ENCODE measurements at regions not wholly inside any gene's neighbourhood (a gene's known extent, or its start where the extent isn't known, plus 50 kb on each side); places are given as distances from the start of the nearest gene placed in this dataset.
"Not testable (repeated sequence)": the region's sequence is repeated elsewhere in the genome, so short reads cannot be mapped to it uniquely, and the experiment has no call there.

DNA sequence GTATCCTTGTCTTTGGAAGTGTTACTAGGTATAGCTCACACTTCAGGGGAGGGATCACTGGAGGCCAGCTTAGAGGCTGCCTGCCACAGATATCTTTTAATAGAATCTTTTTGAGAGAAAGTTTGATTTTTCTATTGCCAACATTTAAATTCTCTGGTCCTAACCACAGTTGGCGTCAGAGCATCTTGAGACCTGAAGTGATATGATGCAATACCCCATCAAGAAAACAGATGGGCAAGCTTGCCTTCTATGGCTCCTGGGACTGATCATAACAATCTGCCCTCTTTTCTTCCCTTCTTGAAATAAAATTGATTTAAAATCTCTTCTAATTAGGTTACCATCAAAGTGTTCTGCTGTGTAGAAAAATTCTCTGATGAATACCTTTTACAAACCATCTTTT, 105.5 kb upstream of the ACKR3 start:
- DNase-seq (ENCODE audit: low spot score in 2 of 2) (no peak), ATAC-seq (no peak)
- Mint-ChIP-seq H3K36me3 (no peaks in the 10 kb centered on the region), H3K9me3 (peaks cover 10% of the 10 kb centered on the region), H3K4me3 (no peak overlapping the region), H3K27ac (no peak overlapping the region), H3K4me1 (no peaks in the 10 kb centered on the region)

DNA sequence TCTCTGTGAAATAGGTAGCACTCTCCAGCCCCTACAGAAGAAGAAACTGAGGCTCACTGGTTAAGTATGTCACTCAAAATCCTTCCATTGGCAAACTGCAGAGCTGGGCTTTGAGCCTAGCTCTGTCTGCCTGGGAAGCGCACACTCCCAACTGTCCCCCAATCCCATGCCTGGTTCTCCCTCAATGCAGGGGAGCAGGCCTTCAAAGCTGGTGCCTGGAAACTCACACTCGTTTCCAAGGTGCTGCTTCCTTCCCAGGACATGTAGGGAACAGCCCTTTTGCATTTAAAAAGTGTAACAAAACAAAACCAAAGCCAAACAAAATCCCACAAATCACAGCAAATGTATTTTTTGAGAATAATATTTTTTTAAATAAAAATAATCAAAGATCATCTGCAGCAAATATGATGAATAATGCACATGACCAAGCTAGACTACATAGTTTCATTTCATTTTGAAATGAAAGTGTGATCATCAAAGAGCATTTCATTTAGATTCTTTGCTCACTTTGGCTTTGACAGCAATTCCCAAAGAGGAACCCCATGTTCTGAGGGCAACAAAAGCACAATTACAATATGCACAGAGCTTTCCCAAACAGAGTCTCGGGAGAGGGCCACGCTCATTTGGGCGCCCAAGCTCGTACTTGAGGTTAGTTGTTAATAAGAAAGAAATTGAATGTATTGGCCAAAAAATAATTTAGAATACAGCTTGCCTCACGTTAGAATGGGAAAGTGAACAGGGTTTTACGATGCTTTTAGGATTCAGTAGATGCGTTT, 96.7 kb upstream of the ACKR3 start:
- no peaks in the 10 kb centered on the region for H3K4me1 Mint-ChIP-seq
- H3K9me3 Mint-ChIP-seq: peaks cover 3% of the 10 kb centered on the region
- ATAC-seq (no peak), DNase-seq (ENCODE audit: low spot score in 2 of 2) (no peak)
- no peak overlapping the region for H3K4me3 Mint-ChIP-seq
- no peaks in the 10 kb centered on the region for H3K36me3 Mint-ChIP-seq
- H3K27ac Mint-ChIP-seq: no peak overlapping the region

DNA sequence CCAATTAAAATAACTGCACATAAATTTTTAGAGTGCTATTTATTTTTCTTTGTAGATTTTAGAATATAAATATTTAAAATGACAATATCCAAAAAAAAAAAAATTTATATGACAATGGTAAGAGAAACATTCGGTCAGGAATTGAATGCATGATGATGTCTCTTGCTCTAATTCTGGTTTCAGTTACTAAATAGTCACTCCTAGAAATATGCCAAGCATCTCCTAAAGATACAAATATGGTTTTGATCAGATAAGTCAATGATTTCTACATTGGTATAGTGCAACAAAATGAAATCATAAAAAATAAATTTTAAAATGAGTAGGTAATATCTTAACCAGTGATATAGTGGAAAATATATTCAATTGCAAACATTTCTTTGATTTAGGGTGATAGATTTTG, 95.9 kb upstream of the ACKR3 start:
- DNase-seq (ENCODE audit: low spot score in 2 of 2) (no peak), ATAC-seq (no peak)
- H3K36me3 Mint-ChIP-seq: no peaks in the 10 kb centered on the region
- H3K4me3 Mint-ChIP-seq: no peak overlapping the region
- no peak overlapping the region for H3K27ac Mint-ChIP-seq
- H3K4me1 Mint-ChIP-seq: no peaks in the 10 kb centered on the region
- peaks cover 3% of the 10 kb centered on the region for H3K9me3 Mint-ChIP-seq

DNA sequence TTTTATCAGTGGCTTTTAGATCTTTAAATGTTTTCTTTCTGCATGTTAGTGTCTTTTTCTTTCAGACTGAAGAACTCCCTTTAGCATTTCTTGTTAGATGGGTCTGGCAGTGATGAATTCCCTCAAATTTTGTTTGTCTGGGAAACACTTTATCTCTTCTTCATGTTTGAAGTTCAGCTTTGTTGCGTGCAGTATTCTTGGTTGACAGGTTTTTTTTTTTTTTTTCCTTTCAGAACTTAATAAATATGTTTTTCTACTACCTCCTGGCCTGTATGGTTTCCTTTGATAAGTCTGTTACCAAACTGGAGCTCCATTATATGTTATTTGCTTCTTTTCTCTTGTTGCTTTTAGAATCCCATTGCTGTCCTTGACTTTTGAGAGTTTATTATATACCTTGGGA, 89.8 kb upstream of the ACKR3 start:
- no peaks in the 10 kb centered on the region for H3K4me1 Mint-ChIP-seq
- ATAC-seq: no peak
- H3K9me3 Mint-ChIP-seq: peaks cover 20% of the 10 kb centered on the region
- H3K27ac Mint-ChIP-seq: no peak overlapping the region
- no peak for DNase-seq (ENCODE audit: low spot score in 2 of 2)
- H3K4me3 Mint-ChIP-seq: no peak overlapping the region
- H3K36me3 Mint-ChIP-seq: no peaks in the 10 kb centered on the region

DNA sequence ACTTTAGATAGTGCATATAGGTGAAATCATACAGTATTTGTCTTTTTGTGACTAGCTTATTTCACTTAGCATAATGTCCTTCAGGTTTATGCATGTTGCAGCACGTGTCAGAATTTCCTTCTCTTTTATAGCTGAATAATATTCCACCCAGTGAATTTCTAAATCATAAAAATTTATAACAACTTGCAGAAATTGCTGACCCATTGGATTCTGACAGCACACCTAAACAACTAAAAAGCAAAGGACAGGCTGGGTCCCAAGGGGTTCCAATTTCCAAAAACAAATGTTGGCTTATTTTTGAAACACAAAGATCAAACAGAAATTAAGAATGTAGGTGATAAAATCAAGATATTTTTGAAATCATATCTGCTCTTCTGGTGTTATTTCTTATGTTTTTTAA, 86.5 kb upstream of the ACKR3 start:
- Mint-ChIP-seq H3K27ac (no peak overlapping the region), H3K4me3 (no peak overlapping the region), H3K9me3 (peaks cover 18% of the 10 kb centered on the region), H3K4me1 (no peaks in the 10 kb centered on the region), H3K36me3 (no peaks in the 10 kb centered on the region)
- DNase-seq (ENCODE audit: low spot score in 2 of 2): no peak
- ATAC-seq: no peak

DNA sequence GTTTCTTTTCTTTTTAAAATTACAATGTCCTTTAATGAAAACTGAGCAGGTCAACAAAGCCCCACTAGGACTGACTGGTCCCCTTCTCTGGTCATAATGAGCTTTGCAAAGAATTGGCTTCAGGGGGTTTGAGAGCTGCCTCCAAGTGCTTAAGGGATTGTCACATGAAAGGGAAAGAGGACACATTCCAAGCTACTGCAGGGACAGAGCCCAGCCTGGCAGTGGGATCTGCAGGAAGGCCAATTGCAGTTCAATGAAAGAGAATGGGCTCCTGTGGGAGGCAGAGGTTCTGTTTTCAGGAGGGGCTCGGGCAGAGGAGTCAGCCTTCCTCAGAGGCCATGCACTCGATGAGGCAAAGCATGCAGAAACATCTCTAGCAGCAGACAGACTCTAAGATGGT, 84.1 kb upstream of the ACKR3 start:
- Mint-ChIP-seq H3K27ac (no peak overlapping the region), H3K36me3 (no peaks in the 10 kb centered on the region), H3K9me3 (peaks cover 7% of the 10 kb centered on the region), H3K4me1 (no peaks in the 10 kb centered on the region), H3K4me3 (no peak overlapping the region)
- no peak for ATAC-seq
- no peak for DNase-seq (ENCODE audit: low spot score in 2 of 2)

DNA sequence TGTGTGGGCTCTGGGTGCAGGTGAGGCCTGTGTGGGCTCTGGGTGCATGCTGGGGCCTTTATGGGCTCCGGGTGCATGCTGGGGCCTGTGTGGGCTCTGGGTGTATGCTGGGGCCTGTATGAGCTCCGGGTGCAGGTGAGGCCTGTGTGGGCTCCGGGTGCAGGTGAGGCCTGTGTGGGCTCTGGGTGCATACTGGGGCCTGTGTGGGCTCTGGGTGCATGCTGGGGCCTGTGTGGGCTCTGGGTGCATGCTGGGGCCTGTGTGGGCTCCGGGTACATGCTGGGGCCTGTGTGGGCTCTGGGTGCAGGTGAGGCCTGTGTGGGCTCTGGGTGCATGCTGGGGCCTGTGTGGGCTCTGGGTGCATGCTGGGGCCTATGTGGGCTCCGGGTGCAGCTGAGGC, 80.5 kb upstream of the ACKR3 start:
- ATAC-seq; H3K9me3 Mint-ChIP-seq; H3K4me3 Mint-ChIP-seq; H3K4me1 Mint-ChIP-seq; H3K27ac Mint-ChIP-seq; H3K36me3 Mint-ChIP-seq; DNase-seq (ENCODE audit: low spot score in 2 of 2): not testable (repeated sequence)

DNA sequence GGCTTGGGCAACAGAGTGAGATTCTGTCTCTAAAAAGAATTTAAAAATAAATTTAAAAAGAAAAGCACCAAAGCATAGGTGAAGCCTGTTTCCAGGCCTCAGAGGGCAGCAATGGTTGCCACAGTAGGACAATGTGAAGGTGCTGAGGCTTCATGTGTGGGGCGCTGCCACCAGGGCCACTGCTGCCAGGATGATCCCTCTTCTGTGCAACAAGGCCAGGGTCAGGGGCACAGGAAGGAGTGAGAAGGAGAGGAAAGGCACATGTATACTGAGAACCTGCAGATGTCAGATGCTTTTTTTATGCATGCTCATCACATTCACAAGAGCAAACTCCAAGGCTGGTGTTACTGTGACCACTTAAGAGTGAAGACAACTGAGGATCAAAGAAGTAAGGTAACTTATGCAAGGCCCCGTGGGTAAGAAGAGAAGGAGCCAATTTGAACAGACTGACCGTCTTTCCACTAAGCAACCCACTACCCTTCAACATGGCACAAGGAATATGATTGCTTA, 79.7 kb upstream of the ACKR3 start:
- no peaks in the 10 kb centered on the region for H3K4me1 Mint-ChIP-seq
- H3K36me3 Mint-ChIP-seq: no peaks in the 10 kb centered on the region
- no peak for DNase-seq (ENCODE audit: low spot score in 2 of 2)
- H3K27ac Mint-ChIP-seq: no peak overlapping the region
- ATAC-seq: no peak
- H3K4me3 Mint-ChIP-seq: no peak overlapping the region
- H3K9me3 Mint-ChIP-seq: no peaks in the 10 kb centered on the region

DNA sequence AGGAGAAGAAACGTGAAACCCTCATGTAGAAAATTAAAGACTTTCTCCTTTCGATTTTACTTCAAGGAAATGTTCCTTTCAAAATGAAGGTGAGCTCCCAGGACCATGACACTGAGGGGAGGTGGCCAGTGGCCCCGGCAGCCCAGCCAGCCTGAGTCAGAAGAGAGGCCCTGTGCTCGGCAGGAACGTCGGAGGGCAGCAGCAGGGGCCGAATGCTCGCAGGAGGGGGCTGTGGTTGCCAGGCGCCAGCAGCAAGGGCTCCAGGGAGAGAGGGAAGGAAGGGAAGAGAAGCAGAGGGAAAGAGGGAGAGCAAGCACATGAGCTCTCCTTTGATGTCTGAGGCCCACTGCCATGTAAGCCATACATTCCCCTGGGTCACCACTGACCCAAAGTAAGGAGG, 73.3 kb upstream of the ACKR3 start:
- Mint-ChIP-seq H3K4me1 (no peaks in the 10 kb centered on the region), H3K4me3 (no peak overlapping the region), H3K27ac (peak overlapping the region; percentile 43), H3K36me3 (no peaks in the 10 kb centered on the region), H3K9me3 (no peaks in the 10 kb centered on the region)
- DNase-seq (ENCODE audit: low spot score in 2 of 2): no peak
- ATAC-seq: no peak

DNA sequence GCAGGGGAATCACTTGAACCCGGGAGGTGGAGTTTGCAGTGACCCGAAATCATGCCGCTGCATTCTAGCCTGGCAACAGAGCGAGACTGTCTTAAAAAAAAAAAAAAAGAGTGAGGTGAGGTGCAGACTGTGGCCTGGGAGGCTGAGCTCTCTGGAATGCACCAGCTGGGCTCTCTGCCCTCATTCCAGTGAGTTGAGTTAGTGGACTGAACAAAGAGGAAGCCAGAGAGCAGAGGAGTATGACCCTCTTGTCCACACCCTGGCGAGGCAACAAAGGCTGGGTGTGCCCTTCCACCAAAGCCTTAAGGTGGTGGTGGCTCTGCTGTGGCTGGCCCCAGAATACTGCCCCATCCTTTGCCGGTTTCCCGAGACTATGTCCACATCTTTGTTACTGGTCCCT, 71.3 kb upstream of the ACKR3 start:
- no peak for ATAC-seq
- H3K36me3 Mint-ChIP-seq: no peaks in the 10 kb centered on the region
- no peak overlapping the region for H3K4me3 Mint-ChIP-seq
- H3K9me3 Mint-ChIP-seq: no peaks in the 10 kb centered on the region
- no peak overlapping the region for H3K27ac Mint-ChIP-seq
- DNase-seq (ENCODE audit: low spot score in 2 of 2): no peak
- no peaks in the 10 kb centered on the region for H3K4me1 Mint-ChIP-seq

DNA sequence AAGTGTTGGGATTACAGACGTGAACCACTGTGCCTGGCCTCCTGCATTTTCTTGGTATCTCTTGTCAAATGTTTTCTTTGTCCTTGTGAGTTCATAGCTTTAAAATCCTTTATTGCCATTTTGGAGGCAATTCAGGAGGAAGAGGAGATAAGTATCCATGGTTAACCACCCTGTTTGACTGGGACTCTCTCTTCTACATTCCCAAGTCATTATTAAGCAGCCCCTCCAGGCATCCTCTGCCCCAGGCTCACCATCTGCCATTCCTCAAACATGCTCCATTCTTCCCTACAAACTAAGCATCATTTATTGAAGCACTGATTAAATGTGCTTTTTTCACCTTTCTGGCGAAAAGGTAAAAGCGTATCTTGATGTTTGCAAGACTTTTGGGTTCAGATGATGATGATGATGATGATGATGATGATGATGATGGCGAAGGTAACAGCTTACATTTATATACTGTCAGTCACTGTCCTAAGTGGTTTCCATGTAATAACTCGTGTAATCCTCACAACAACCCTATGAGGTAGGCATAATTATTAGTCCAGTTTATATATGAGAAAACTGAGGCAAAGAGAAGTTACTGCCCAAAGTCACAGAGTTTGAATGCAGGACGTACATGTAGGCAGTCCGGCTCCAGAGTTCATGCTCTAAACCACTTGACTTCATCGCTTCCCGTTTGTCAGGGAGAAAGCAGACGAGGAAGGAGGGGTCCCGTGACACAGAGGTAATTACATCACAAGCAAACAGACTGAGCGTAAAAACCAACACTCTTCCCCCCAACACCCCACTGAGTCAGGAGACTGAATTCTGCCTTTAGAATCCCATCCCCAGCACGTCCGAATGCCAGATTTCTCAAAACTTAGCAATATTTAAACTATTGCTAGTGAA, 69.7 kb upstream of the ACKR3 start:
- no peak overlapping the region for H3K4me3 Mint-ChIP-seq
- H3K27ac Mint-ChIP-seq: no peak overlapping the region
- no peaks in the 10 kb centered on the region for H3K9me3 Mint-ChIP-seq
- DNase-seq (ENCODE audit: low spot score in 2 of 2) (no peak), ATAC-seq (no peak)
- H3K36me3 Mint-ChIP-seq: no peaks in the 10 kb centered on the region
- H3K4me1 Mint-ChIP-seq: no peaks in the 10 kb centered on the region

DNA sequence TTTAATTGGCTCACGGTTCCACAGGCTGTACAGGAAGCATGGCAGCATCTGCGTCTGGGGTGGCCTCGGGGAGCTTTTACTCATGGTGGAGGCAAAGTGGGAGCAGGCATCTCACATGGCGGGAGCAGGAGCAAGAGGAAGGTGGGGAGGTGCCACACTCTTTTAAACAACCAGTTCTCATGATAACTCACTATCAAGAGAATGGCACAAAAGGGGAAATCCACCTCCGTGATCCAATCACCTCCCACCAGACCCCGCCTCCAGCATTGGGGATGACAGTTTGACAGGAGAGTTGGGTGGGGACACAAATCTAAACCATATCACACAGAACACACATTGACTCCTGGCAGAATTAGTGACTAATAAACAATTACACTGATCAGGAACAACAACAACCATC, 68.6 kb upstream of the ACKR3 start:
- DNase-seq (ENCODE audit: low spot score in 2 of 2) (no peak), ATAC-seq (no peak)
- H3K4me1 Mint-ChIP-seq: no peaks in the 10 kb centered on the region
- no peak overlapping the region for H3K27ac Mint-ChIP-seq
- H3K4me3 Mint-ChIP-seq: no peak overlapping the region
- no peaks in the 10 kb centered on the region for H3K36me3 Mint-ChIP-seq
- no peaks in the 10 kb centered on the region for H3K9me3 Mint-ChIP-seq

DNA sequence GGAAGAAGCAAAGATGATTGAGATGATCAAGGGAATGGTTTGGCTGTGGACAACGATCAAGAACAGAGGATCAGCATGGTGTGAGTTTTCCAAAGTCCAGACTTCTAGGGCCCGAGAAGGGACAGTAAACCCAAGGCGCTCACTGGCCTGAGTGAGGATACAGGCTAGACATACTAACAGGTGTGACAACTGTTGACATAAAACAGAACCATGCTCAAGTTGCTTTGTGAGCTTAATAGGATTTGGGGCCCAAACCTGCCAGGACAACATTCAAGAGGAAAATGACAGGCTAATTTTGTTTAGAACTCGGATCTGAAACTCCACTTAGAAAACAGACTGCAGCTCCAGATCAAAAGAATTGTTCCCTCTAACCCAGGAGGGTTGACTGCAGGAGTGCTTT, 68.1 kb upstream of the ACKR3 start:
- H3K9me3 Mint-ChIP-seq: no peaks in the 10 kb centered on the region
- H3K27ac Mint-ChIP-seq: no peak overlapping the region
- no peak for DNase-seq (ENCODE audit: low spot score in 2 of 2)
- H3K4me1 Mint-ChIP-seq: no peaks in the 10 kb centered on the region
- H3K4me3 Mint-ChIP-seq: no peak overlapping the region
- H3K36me3 Mint-ChIP-seq: no peaks in the 10 kb centered on the region
- no peak for ATAC-seq

DNA sequence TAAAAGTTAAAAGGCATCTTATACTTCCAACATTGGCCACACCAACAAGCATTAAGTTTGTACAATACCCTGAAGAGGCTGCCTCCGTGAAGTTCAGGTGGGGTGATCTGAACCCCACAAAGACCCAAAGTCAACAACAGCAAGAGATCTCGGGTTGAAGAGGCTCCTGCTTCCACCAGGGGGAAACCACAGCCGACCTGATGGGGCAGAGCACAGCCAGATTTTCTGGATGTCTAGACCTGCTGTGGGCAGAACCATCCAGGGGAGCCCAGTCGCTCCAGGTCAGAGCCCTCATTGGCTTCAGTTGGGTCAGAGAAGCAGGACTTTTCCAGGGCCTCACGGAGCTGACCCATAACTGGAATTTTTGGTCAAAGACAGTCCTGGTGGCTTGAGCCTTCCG, 66.5 kb upstream of the ACKR3 start:
- ATAC-seq (peak; percentile 9), DNase-seq (ENCODE audit: low spot score in 2 of 2) (no peak)
- H3K27ac Mint-ChIP-seq: no peak overlapping the region
- H3K36me3 Mint-ChIP-seq: no peaks in the 10 kb centered on the region
- H3K4me1 Mint-ChIP-seq: no peaks in the 10 kb centered on the region
- H3K9me3 Mint-ChIP-seq: no peaks in the 10 kb centered on the region
- no peak overlapping the region for H3K4me3 Mint-ChIP-seq

DNA sequence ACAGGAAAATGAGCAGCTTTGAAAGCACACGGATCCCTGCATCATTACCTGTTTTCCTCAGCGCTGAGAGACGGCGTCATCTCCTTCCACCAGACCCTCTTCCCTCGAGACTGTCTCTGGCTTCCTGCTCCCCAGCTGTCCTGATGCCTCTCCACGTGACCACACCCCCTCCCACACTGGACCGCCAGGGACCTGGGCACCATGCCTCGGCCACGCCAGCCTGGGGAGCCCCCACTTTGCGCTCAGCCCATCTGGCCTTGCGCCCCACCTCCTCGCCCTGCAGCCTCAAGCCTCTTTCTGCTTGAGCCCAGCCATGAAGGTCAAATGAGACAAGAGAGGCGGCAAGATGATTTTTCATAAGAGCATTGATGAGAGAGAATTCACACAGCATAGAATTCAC, 66.0 kb upstream of the ACKR3 start:
- no peaks in the 10 kb centered on the region for H3K9me3 Mint-ChIP-seq
- no peaks in the 10 kb centered on the region for H3K36me3 Mint-ChIP-seq
- H3K4me1 Mint-ChIP-seq: no peaks in the 10 kb centered on the region
- no peak for DNase-seq (ENCODE audit: low spot score in 2 of 2)
- no peak overlapping the region for H3K4me3 Mint-ChIP-seq
- no peak for ATAC-seq
- no peak overlapping the region for H3K27ac Mint-ChIP-seq

DNA sequence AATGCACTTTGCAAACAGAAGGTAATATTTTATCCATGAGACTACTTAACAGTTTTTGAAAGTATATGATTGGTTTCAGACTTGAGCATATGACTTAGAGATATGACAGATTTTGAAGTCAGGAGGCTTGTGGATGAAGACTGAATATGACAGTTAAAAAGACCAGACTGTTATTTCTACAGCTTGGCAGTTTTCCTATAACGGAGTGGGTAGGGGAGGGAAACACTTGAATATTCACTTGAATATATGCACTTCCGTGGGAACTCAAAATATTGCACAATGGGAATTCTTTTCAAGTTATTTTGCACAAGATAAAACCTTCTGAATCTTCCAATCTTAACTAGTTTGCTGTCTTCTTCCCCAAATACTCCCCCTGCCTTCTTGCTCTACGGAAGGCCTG, 64.6 kb upstream of the ACKR3 start:
- no peak overlapping the region for H3K4me3 Mint-ChIP-seq
- no peak overlapping the region for H3K27ac Mint-ChIP-seq
- H3K36me3 Mint-ChIP-seq: no peaks in the 10 kb centered on the region
- H3K4me1 Mint-ChIP-seq: peaks cover 2% of the 10 kb centered on the region
- DNase-seq (ENCODE audit: low spot score in 2 of 2) (no peak), ATAC-seq (no peak)
- no peaks in the 10 kb centered on the region for H3K9me3 Mint-ChIP-seq

All from stimulated activated effector memory CD8-positive, alpha-beta T cell treated with anti-CD3 and anti-CD28 coated beads, Interleukin-12 subunit alpha, Interleukin-12 subunit beta, amount 100 ng/mL, for 72 hours (primary cell).